Fibroblast of lung (primary cell): ENCODE measurements at regions not wholly inside any gene's neighbourhood (a gene's known extent, or its start where the extent isn't known, plus 50 kb on each side); places are given as distances from the start of the nearest gene placed in this dataset.

Experiments
- CTCF ChIP-seq, 2 donors: IDR thresholded peaks in 1 of 2; conservative IDR thresholded peaks in 1 of 2; 1 replicate in 1 of 2; 2 replicates in 1 of 2; pipeline ENCODE4 v1.5.1; 2011 to 2012; ENCODE audit warnings: low read length in 2 of 2, control low read depth in 1 of 2, inconsistent platforms in 1 of 2, low read depth in 1 of 2, mild to moderate bottlenecking in 1 of 2
- EZH2 ChIP-seq: IDR thresholded peaks from 2 replicates; pipeline ENCODE4 v1.5.1; 2012; ENCODE audit warnings: low read length, control low read depth, mild to moderate bottlenecking; ENCODE audit errors: missing control alignments

- TF ChIP-seq CTCF (conservative IDR thresholded peaks at IDR 0.05 in 1 of 2, IDR thresholded peaks at IDR 0.05 in 1 of 2; ENCODE audit: low read depth in 1 of 2, low read length in 2 of 2) (no peak), EZH2 (no peak)
Observed at GRCh38 chr6:121897337-121897760, 461.9 kb downstream of the GJA1 start.
